Neural cell (in vitro differentiated cells): ENCODE measurements at regions not wholly inside any gene's neighbourhood (a gene's known extent, or its start where the extent isn't known, plus 50 kb on each side); places are given as distances from the start of the nearest gene placed in this dataset.

ENCODE experiments used
- EP300 ChIP-seq: fragments of 450-650 bp; conservative IDR thresholded peaks from 2 replicates; pipeline ENCODE4 v1.6.1; 2014; ENCODE audit warnings: antibody characterized with exemption, mild to moderate bottlenecking, moderate library complexity; ENCODE audit not compliant: poor library complexity, severe bottlenecking
- EZH2 ChIP-seq: fragments of 200-600, 300-800 bp; shearing (Covaris generic), sonication (generic); IDR thresholded peaks from 2 replicates; pipeline ENCODE4 v1.6.1; 2014; ENCODE audit warnings: antibody characterized with exemption, low read length, borderline replicate concordance, mild to moderate bottlenecking; ENCODE audit not compliant: insufficient read depth, poor library complexity, severe bottlenecking
- POLR2AphosphoS5 ChIP-seq: IDR thresholded peaks from 2 replicates; pipeline ENCODE4 v1.6.1; 2012
- TAF1 ChIP-seq: IDR thresholded peaks from 2 replicates; pipeline ENCODE4 v1.6.1; 2012; ENCODE audit warnings: low read depth
- TF ChIP-seq, protein P1 (sequence below): fragments of 450-650 bp; IDR thresholded peaks from 2 replicates; pipeline ENCODE4 v1.5.1; 2014; ENCODE audit warnings: antibody characterized with exemption, mild to moderate bottlenecking, moderate library complexity; ENCODE audit not compliant: poor library complexity, severe bottlenecking
- TF ChIP-seq, protein P2 (sequence below): IDR thresholded peaks from 2 replicates; pipeline ENCODE4 v1.6.1; 2012; ENCODE audit warnings: borderline replicate concordance

DNA sequence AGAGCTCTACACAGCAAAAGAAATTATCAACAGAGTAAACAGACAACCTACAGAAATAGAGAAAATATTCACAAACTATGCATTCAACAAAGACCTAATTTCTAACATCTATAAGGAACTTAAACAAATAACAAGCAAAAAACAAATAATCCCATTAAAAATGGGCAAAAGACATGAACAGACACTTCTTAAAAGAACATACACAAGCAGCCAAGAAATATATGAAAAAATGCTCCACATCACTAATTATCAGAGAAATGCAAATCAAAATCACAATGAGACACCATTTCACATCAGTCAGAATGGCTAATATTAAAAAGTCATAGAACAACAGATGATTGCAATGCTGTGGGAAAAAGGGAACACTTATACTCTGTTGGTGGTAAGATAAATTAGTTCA lies 100.7 kb upstream of the LGR5 start:
- no peak for TF ChIP-seq POLR2AphosphoS5
- TF ChIP-seq EP300, result no peak
- TF ChIP-seq, protein P1, sequence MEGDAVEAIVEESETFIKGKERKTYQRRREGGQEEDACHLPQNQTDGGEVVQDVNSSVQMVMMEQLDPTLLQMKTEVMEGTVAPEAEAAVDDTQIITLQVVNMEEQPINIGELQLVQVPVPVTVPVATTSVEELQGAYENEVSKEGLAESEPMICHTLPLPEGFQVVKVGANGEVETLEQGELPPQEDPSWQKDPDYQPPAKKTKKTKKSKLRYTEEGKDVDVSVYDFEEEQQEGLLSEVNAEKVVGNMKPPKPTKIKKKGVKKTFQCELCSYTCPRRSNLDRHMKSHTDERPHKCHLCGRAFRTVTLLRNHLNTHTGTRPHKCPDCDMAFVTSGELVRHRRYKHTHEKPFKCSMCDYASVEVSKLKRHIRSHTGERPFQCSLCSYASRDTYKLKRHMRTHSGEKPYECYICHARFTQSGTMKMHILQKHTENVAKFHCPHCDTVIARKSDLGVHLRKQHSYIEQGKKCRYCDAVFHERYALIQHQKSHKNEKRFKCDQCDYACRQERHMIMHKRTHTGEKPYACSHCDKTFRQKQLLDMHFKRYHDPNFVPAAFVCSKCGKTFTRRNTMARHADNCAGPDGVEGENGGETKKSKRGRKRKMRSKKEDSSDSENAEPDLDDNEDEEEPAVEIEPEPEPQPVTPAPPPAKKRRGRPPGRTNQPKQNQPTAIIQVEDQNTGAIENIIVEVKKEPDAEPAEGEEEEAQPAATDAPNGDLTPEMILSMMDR, result no peak
- no peak for TF ChIP-seq EZH2
- no peak for TF ChIP-seq TAF1
- TF ChIP-seq, protein P2, sequence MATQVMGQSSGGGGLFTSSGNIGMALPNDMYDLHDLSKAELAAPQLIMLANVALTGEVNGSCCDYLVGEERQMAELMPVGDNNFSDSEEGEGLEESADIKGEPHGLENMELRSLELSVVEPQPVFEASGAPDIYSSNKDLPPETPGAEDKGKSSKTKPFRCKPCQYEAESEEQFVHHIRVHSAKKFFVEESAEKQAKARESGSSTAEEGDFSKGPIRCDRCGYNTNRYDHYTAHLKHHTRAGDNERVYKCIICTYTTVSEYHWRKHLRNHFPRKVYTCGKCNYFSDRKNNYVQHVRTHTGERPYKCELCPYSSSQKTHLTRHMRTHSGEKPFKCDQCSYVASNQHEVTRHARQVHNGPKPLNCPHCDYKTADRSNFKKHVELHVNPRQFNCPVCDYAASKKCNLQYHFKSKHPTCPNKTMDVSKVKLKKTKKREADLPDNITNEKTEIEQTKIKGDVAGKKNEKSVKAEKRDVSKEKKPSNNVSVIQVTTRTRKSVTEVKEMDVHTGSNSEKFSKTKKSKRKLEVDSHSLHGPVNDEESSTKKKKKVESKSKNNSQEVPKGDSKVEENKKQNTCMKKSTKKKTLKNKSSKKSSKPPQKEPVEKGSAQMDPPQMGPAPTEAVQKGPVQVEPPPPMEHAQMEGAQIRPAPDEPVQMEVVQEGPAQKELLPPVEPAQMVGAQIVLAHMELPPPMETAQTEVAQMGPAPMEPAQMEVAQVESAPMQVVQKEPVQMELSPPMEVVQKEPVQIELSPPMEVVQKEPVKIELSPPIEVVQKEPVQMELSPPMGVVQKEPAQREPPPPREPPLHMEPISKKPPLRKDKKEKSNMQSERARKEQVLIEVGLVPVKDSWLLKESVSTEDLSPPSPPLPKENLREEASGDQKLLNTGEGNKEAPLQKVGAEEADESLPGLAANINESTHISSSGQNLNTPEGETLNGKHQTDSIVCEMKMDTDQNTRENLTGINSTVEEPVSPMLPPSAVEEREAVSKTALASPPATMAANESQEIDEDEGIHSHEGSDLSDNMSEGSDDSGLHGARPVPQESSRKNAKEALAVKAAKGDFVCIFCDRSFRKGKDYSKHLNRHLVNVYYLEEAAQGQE, result no peak
